ENCODE measurements at regions not wholly inside any gene's neighbourhood (a gene's known extent, or its start where the extent isn't known, plus 50 kb on each side); places are given as distances from the start of the nearest gene placed in this dataset.

GRCh38 chr2:64831134-64831976, 157.8 kb upstream of the SLC1A4 start (continued):
- TF ChIP-seq ZNF597 (CRISPR knock-in tag; IDR thresholded peaks at IDR 0.05) (no peak), ZBTB33 (CRISPR knock-in tag; IDR thresholded peaks at IDR 0.05) (peak; percentile 80), ATF5 (CRISPR knock-in tag; IDR thresholded peaks at IDR 0.05; ENCODE audit: low read depth) (no peak), FUBP1 (CRISPR knock-in tag; IDR thresholded peaks at IDR 0.05; ENCODE audit: borderline replicate concordance) (no peak), XBP1 (CRISPR knock-in tag; IDR thresholded peaks at IDR 0.05) (0 out of 2 replicates have a peak, but pooled peaks have one; percentile 76), PAX8 (CRISPR knock-in tag; IDR thresholded peaks at IDR 0.05; ENCODE audit: borderline replicate concordance) (no peak), IRF2 (CRISPR knock-in tag; IDR thresholded peaks at IDR 0.05) (peak; percentile 45; the same call in 1 of the 2 replicates), HMGA1 (CRISPR knock-in tag; conservative IDR thresholded peaks at IDR 0.05) (no peak), KDM6A (CRISPR knock-in tag; IDR thresholded peaks at IDR 0.05; ENCODE audit: low read depth) (peak; percentile 53; the same call in 1 of the 2 replicates), ZNF441 (CRISPR knock-in tag; IDR thresholded peaks at IDR 0.05; ENCODE audit: borderline replicate concordance) (peak; percentile 94), FOXO1 (CRISPR knock-in tag; IDR thresholded peaks at IDR 0.05) (peak; percentile 47; the same call in 1 of the 2 replicates), IKZF5 (CRISPR knock-in tag; IDR thresholded peaks at IDR 0.05) (peak; percentile 84), SP1 (IDR thresholded peaks at IDR 0.05) (no peak), SP1 (CRISPR knock-in tag; IDR thresholded peaks at IDR 0.05) (0 out of 2 replicates have a peak, but pooled peaks have one; percentile 27), ERF (CRISPR knock-in tag; IDR thresholded peaks at IDR 0.05) (peak; percentile 93)
- TF ChIP-seq, protein P1, sequence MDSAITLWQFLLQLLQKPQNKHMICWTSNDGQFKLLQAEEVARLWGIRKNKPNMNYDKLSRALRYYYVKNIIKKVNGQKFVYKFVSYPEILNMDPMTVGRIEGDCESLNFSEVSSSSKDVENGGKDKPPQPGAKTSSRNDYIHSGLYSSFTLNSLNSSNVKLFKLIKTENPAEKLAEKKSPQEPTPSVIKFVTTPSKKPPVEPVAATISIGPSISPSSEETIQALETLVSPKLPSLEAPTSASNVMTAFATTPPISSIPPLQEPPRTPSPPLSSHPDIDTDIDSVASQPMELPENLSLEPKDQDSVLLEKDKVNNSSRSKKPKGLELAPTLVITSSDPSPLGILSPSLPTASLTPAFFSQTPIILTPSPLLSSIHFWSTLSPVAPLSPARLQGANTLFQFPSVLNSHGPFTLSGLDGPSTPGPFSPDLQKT (CRISPR knock-in tag; IDR thresholded peaks at IDR 0.05; ENCODE audit: borderline replicate concordance), result 0 out of 2 replicates have a peak, but pooled peaks have one; percentile 8
- TF ChIP-seq, protein P2, sequence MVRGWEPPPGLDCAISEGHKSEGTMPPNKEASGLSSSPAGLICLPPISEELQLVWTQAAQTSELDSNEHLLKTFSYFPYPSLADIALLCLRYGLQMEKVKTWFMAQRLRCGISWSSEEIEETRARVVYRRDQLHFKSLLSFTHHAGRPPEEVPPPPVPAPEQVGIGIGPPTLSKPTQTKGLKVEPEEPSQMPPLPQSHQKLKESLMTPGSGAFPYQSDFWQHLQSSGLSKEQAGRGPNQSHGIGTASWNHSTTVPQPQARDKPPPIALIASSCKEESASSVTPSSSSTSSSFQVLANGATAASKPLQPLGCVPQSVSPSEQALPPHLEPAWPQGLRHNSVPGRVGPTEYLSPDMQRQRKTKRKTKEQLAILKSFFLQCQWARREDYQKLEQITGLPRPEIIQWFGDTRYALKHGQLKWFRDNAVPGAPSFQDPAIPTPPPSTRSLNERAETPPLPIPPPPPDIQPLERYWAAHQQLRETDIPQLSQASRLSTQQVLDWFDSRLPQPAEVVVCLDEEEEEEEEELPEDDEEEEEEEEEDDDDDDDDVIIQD (CRISPR knock-in tag; IDR thresholded peaks at IDR 0.05; ENCODE audit: low read depth), result peak; percentile 69
- TF ChIP-seq, protein P3, sequence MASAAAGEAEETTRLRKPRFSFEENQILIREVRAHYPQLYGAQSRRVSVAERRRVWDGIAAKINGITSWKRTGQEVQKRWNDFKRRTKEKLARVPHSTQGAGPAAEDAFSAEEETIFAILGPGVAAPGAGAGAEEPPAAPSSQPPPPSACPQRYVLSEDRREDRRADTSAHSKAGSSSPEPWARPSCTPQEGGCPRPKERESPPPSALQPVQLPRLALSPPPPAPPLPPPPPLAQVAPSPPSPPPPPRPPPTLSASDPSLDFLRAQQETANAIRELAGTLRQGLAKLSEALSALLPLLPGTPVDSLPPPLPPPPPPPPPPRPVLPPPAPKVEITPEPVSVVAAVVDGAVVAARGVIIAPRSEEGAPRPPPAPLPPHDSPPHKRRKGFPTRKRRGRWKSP (CRISPR knock-in tag; IDR thresholded peaks at IDR 0.05), result peak; percentile 85

All from HepG2 (cell line).